Muscle layer of duodenum (tissue), 2 donors: ENCODE measurements at regions not wholly inside any gene's neighbourhood (a gene's known extent, or its start where the extent isn't known, plus 50 kb on each side); places are given as distances from the start of the nearest gene placed in this dataset.

Experiments used
- H3K27ac ChIP-seq: one replicate; pipeline ENCODE4 v1.7.0; 2013; ENCODE audit warnings: mild to moderate bottlenecking, low read length
- H3K27me3 ChIP-seq: one replicate; pipeline ENCODE4 v1.7.0; 2013; ENCODE audit warnings: low read depth, mild to moderate bottlenecking, control low read depth, low read length
- H3K36me3 ChIP-seq, 2 donors: one replicate each; pipeline ENCODE4 v1.7.0; 2013; ENCODE audit warnings: low read length in 2 of 2, control low read depth in 1 of 2, mild to moderate bottlenecking in 1 of 2; ENCODE audit not compliant: insufficient read depth in 2 of 2, control insufficient read depth in 1 of 2
- H3K4me1 ChIP-seq, 2 donors: one replicate each; pipeline ENCODE4 v1.7.0; 2013; ENCODE audit warnings: low read length in 2 of 2, mild to moderate bottlenecking in 2 of 2, control low read depth in 1 of 2, moderate library complexity in 1 of 2; ENCODE audit not compliant: insufficient read depth in 2 of 2, control insufficient read depth in 1 of 2
- H3K4me3 ChIP-seq, 2 donors: one replicate each; pipeline ENCODE4 v1.7.0; 2013; ENCODE audit warnings: low read length in 2 of 2, low read depth in 1 of 2, mild to moderate bottlenecking in 1 of 2
- H3K9me3 ChIP-seq, 2 donors: one replicate each; pipeline ENCODE4 v1.7.0; 2013; ENCODE audit warnings: low read length in 2 of 2, control low read depth in 1 of 2, mild to moderate bottlenecking in 1 of 2; ENCODE audit not compliant: control insufficient read depth in 1 of 2
- donor health status: healthy.

GRCh38 chr11:116537709-116538108, 235.1 kb downstream of the BUD13 start:
- H3K36me3 ChIP-seq: no peaks in the 10 kb centered on the region
- H3K27ac ChIP-seq: no peak overlapping the region
- H3K9me3 ChIP-seq: peaks cover 0 to 3% of the 10 kb centered on the region in 2 donors
- no peaks in the 10 kb centered on the region for H3K4me1 ChIP-seq
- peaks cover 6% of the 10 kb centered on the region for H3K27me3 ChIP-seq
- no peak overlapping the region for H3K4me3 ChIP-seq

GRCh38 chr11:116537121-116537520, 235.7 kb downstream of the BUD13 start:
- Histone ChIP-seq H3K36me3 (no peaks in the 10 kb centered on the region), H3K9me3 (peaks cover 0 to 3% of the 10 kb centered on the region in 2 donors), H3K27ac (no peak overlapping the region), H3K4me3 (no peak overlapping the region), H3K4me1 (no peaks in the 10 kb centered on the region), H3K27me3 (peaks cover 6% of the 10 kb centered on the region)

- no peaks in the 10 kb centered on the region for H3K36me3 ChIP-seq
- no peak overlapping the region for H3K27ac ChIP-seq
- no peaks in the 10 kb centered on the region for H3K4me1 ChIP-seq
- H3K4me3 ChIP-seq: no peak overlapping the region
- H3K27me3 ChIP-seq: peaks cover 6% of the 10 kb centered on the region
- peaks cover 0 to 3% of the 10 kb centered on the region in 2 donors for H3K9me3 ChIP-seq
These were observed 236.4 kb downstream of the BUD13 start for GRCh38 chr11:116536416-116536815.

DNA sequence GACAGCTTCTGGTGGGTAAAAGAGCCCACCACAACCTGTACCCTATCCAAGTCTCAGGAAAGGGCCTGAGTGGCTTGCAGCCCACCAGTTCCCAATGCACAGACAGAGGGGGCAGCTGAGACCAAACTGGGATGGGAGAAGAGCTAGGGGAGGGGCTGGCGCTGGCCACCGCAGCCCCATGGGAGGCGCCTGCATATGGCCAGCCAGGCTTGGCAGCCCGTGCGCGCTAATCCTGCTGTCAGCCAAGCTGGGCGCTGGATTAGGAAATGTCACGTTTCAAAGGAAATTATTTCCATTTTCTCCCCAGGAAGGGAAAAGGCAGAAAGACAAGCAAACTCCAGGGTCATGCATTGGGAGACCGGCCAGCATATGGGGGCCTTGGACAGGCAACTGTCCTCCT, 236.8 kb downstream of the BUD13 start:
- peaks cover under 1 to 3% of the 10 kb centered on the region in 2 donors for H3K9me3 ChIP-seq
- H3K4me3 ChIP-seq: no peak overlapping the region
- peaks cover 6% of the 10 kb centered on the region for H3K27me3 ChIP-seq
- H3K27ac ChIP-seq: no peak overlapping the region
- H3K36me3 ChIP-seq: no peaks in the 10 kb centered on the region
- H3K4me1 ChIP-seq: no peaks in the 10 kb centered on the region

GRCh38 chr11:116535120-116535519, 237.7 kb downstream of the BUD13 start:
- Histone ChIP-seq H3K9me3 (peaks cover 3 to 8% of the 10 kb centered on the region in 2 donors), H3K27me3 (peaks cover 6% of the 10 kb centered on the region), H3K27ac (no peak overlapping the region), H3K36me3 (no peaks in the 10 kb centered on the region), H3K4me3 (no peak overlapping the region), H3K4me1 (no peaks in the 10 kb centered on the region)

- Histone ChIP-seq H3K27ac (no peak overlapping the region), H3K4me1 (no peaks in the 10 kb centered on the region), H3K36me3 (no peaks in the 10 kb centered on the region), H3K4me3 (no peak overlapping the region), H3K9me3 (peaks cover 2 to 8% of the 10 kb centered on the region in 2 donors), H3K27me3 (peaks cover 6% of the 10 kb centered on the region)
These were observed 238.4 kb downstream of the BUD13 start for GRCh38 chr11:116534270-116534975.

GRCh38 chr11:116533186-116533825, 239.5 kb downstream of the BUD13 start:
- H3K27me3 ChIP-seq: peaks cover 6% of the 10 kb centered on the region
- H3K9me3 ChIP-seq: peaks cover 0 to 8% of the 10 kb centered on the region in 2 donors
- H3K4me3 ChIP-seq: no peak overlapping the region
- no peak overlapping the region for H3K27ac ChIP-seq
- H3K36me3 ChIP-seq: no peaks in the 10 kb centered on the region
- H3K4me1 ChIP-seq: no peaks in the 10 kb centered on the region

DNA sequence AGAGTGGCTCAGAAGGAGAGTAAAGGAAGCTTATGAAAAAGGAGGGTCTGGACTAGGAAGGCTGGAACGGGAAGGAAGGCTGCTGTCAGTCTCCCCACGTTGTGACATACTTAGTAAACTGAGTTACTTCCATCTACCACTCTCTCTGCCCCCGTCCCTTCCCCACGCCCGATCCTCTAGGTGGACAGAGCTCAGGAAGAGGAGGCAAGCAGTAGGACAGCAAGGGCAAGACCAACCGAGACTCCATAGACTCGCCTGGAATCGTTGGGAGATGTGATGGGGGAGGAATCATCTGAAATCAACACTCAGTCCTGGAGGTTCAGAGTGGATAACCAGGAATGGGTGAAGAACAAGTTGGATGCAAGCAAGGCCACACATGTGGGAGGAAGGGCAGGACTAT, 240.7 kb downstream of the BUD13 start:
- Histone ChIP-seq H3K4me1 (no peaks in the 10 kb centered on the region), H3K9me3 (peaks cover 0 to 8% of the 10 kb centered on the region in 2 donors), H3K4me3 (no peak overlapping the region), H3K27me3 (peaks cover 6% of the 10 kb centered on the region), H3K36me3 (no peaks in the 10 kb centered on the region), H3K27ac (no peak overlapping the region)

- no peaks in the 10 kb centered on the region for H3K4me1 ChIP-seq
- H3K9me3 ChIP-seq: peaks cover 0 to 8% of the 10 kb centered on the region in 2 donors
- H3K27me3 ChIP-seq: peaks cover 6% of the 10 kb centered on the region
- no peak overlapping the region for H3K4me3 ChIP-seq
- no peak overlapping the region for H3K27ac ChIP-seq
- no peaks in the 10 kb centered on the region for H3K36me3 ChIP-seq
These were observed 242.1 kb downstream of the BUD13 start for GRCh38 chr11:116530705-116531104.

GRCh38 chr11:116529271-116529670, 243.5 kb downstream of the BUD13 start:
- Histone ChIP-seq H3K27ac (no peak overlapping the region), H3K36me3 (no peaks in the 10 kb centered on the region), H3K27me3 (no peaks in the 10 kb centered on the region), H3K9me3 (peaks cover 0 to 8% of the 10 kb centered on the region in 2 donors), H3K4me3 (no peak overlapping the region), H3K4me1 (no peaks in the 10 kb centered on the region)

- H3K27me3 ChIP-seq: no peaks in the 10 kb centered on the region
- peaks cover 0 to 8% of the 10 kb centered on the region in 2 donors for H3K9me3 ChIP-seq
- no peak overlapping the region for H3K4me3 ChIP-seq
These were observed 245.4 kb downstream of the BUD13 start for GRCh38 chr11:116527180-116527991.

More at GRCh38 chr11:116527180-116527991, 245.4 kb downstream of the BUD13 start:
- no peaks in the 10 kb centered on the region for H3K36me3 ChIP-seq
- no peaks in the 10 kb centered on the region for H3K4me1 ChIP-seq
- no peak overlapping the region for H3K27ac ChIP-seq
